ENCODE measurements at regions not wholly inside any gene's neighbourhood (a gene's known extent, or its start where the extent isn't known, plus 50 kb on each side); places are given as distances from the start of the nearest gene placed in this dataset.
A peak's percentile ranks its signal among the peaks of the same experiment; 100 is the strongest.

DNA sequence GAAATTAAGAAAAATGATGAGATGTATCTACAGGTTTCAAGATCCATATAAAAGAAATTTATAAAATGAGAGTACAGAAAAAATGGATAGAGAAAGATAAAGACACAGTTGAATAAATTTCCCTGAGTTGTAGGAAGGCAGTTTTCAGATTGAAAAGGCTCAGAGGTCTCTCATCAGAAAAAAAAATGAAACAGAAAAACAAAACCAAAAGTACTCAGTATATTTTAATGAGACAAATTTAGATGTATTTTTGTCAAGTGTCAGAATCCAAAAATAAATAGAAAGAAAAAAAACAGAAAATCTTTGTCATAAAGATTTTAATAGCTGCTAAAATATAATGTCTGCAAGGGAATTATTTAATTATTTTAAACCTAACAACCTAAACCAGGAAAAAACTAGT, 520.5 kb downstream of the KCNJ3 start:
- Histone ChIP-seq H3K27ac (replicated peaks; ENCODE audit: low read length) (no peak overlapping the region), H2AFZ (ENCODE audit: low read length) (no peak overlapping the region), H2BK120ac (ENCODE audit: low read depth, low read length) (no peak overlapping the region), H3K4me1 (ENCODE audit: control insufficient read depth in 2 of 2, insufficient read depth in 1 of 2, low read depth in 1 of 2, low read length in 2 of 2) (no peaks in the 10 kb centered on the region), H3K79me1 (ENCODE audit: low read depth, low read length) (no peaks in the 10 kb centered on the region), H3K18ac (ENCODE audit: low read length) (no peak overlapping the region), H2BK15ac (ENCODE audit: low read length) (no peak overlapping the region), H3K27me3 (ENCODE audit: control insufficient read depth in 3 of 3, insufficient read depth in 3 of 3, low read depth in 1 of 3, low read length in 3 of 3) (no peaks in the 10 kb centered on the region), H4K8ac (ENCODE audit: low read depth, low read length) (no peak overlapping the region), H3K23ac (ENCODE audit: low read depth, low read length, poor library complexity) (no peak overlapping the region), H2AK5ac (ENCODE audit: low read depth, low read length) (no peak overlapping the region), H3K36me3 (replicated peaks in 1 of 2; ENCODE audit: control insufficient read depth in 2 of 2, insufficient read depth in 2 of 2, low read length in 2 of 2) (no peaks in the 10 kb centered on the region), H3K14ac (ENCODE audit: low read length) (no peak overlapping the region), H3K4me2 (ENCODE audit: insufficient read depth, low read length, poor library complexity, severe bottlenecking) (no peak overlapping the region), H3K4me3 (ENCODE audit: low read length in 2 of 2) (no peak overlapping the region), H3K9me3 (replicated peaks in 1 of 2; ENCODE audit: control insufficient read depth in 2 of 2, insufficient read depth in 1 of 2, low read depth in 1 of 2, low read length in 2 of 2) (no peaks in the 10 kb centered on the region), H2BK12ac (ENCODE audit: low read length) (no peak overlapping the region), H2BK5ac (ENCODE audit: low read length) (no peak overlapping the region), H4K91ac (ENCODE audit: low read depth, low read length, poor library complexity) (no peak overlapping the region), H3K9ac (ENCODE audit: low read depth, low read length, poor library complexity) (no peak overlapping the region), H3K4ac (ENCODE audit: low read length) (no peak overlapping the region)
- no peak for DNase-seq (ENCODE audit: low spot score)

DNA sequence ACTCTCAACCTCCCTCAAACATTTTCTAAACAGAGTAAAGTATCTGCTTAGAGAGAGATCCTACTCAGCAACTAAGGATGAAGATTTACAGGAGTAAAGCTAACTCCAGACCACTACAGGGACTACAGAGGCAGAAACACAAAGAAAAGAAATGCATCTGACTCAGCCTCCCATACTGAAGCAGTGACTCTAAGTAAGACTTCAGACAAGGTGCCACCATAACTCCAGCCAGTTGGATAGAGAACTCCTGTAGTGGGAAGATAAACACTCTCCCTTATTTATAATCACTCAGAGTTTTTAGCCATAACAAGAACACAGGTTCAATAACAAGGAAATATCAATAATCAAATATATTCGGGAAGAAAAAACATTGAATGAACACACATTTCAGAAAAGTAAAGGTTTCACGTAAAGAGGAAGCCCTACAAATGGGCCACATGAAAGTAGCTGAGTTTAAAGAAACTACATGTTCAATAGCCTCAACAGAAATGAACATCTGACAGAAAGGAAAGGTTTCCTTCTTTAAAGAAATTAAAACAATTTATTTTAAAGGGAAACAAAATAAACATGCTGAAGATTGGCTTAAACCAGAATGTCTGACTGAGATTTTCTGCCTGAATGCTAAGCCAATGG, 519.9 kb downstream of the KCNJ3 start:
- no peak overlapping the region for H3K4ac ChIP-seq (ENCODE audit: low read length)
- H3K36me3 ChIP-seq (replicated peaks in 1 of 2; ENCODE audit: control insufficient read depth in 2 of 2, insufficient read depth in 2 of 2, low read length in 2 of 2): no peaks in the 10 kb centered on the region
- H2AFZ ChIP-seq (ENCODE audit: low read length): peak overlapping the region; percentile 3
- H3K79me1 ChIP-seq (ENCODE audit: low read depth, low read length): no peaks in the 10 kb centered on the region
- no peaks in the 10 kb centered on the region for H3K27me3 ChIP-seq (ENCODE audit: control insufficient read depth in 3 of 3, insufficient read depth in 3 of 3, low read depth in 1 of 3, low read length in 3 of 3)
- no peak overlapping the region for H4K91ac ChIP-seq (ENCODE audit: low read depth, low read length, poor library complexity)
- DNase-seq (ENCODE audit: low spot score): no peak
- no peak overlapping the region for H2BK12ac ChIP-seq (ENCODE audit: low read length)
- H4K8ac ChIP-seq (ENCODE audit: low read depth, low read length): no peak overlapping the region
- H3K9me3 ChIP-seq (replicated peaks in 1 of 2; ENCODE audit: control insufficient read depth in 2 of 2, insufficient read depth in 1 of 2, low read depth in 1 of 2, low read length in 2 of 2): no peaks in the 10 kb centered on the region
- H3K27ac ChIP-seq (replicated peaks; ENCODE audit: low read length): no peak overlapping the region
- H3K14ac ChIP-seq (ENCODE audit: low read length): no peak overlapping the region
- H3K9ac ChIP-seq (ENCODE audit: low read depth, low read length, poor library complexity): no peak overlapping the region
- no peak overlapping the region for H3K18ac ChIP-seq (ENCODE audit: low read length)
- no peaks in the 10 kb centered on the region for H3K4me1 ChIP-seq (ENCODE audit: control insufficient read depth in 2 of 2, insufficient read depth in 1 of 2, low read depth in 1 of 2, low read length in 2 of 2)
- H2AK5ac ChIP-seq (ENCODE audit: low read depth, low read length): no peak overlapping the region
- no peak overlapping the region for H3K4me3 ChIP-seq (ENCODE audit: low read length in 2 of 2)
- no peak overlapping the region for H2BK120ac ChIP-seq (ENCODE audit: low read depth, low read length)
- H3K23ac ChIP-seq (ENCODE audit: low read depth, low read length, poor library complexity): no peak overlapping the region
- H3K4me2 ChIP-seq (ENCODE audit: insufficient read depth, low read length, poor library complexity, severe bottlenecking): no peak overlapping the region
- H2BK15ac ChIP-seq (ENCODE audit: low read length): no peak overlapping the region
- WGBS, 2 donors (ENCODE audit: extremely low coverage in 2 of 2, insufficient read length in 2 of 2, insufficient replicate concordance in 1 of 2): no CpG with 5 or more reads among the region's 2 CpGs
- no peak overlapping the region for H2BK5ac ChIP-seq (ENCODE audit: low read length)

DNA sequence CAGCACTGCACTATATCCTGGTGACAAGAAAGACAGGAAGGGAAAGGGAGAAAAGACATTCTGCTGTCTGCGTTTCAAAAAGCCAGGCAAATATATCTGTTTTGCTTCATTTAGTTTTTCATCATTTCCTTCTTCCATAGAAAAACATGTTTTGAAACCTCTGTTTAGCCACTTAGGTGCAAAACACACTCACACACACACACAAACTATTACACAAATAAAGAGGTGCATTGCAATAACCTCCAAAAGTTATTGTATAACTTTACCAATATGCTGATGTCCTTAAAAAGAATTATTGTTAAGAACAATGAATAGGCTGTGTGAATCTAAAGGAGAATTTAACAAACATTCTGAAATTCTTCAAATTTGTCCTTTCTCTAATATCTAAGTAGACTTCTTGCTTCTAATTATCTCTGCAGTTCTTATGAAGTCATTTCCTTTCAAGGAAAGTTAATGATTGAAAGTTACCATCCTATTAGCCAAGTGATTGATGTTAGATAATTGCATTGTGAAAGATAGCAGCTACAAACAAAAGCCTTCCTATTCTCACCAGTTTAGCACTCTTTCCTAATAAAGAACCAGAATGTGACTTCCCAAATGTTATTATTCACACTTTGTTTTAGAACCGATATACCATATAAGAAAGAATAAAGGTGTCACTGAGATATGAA, 516.7 kb downstream of the KCNJ3 start:
- Histone ChIP-seq H2AK5ac (ENCODE audit: low read depth, low read length) (no peak overlapping the region), H3K4me1 (ENCODE audit: control insufficient read depth in 2 of 2, insufficient read depth in 1 of 2, low read depth in 1 of 2, low read length in 2 of 2) (no peaks in the 10 kb centered on the region), H3K79me1 (ENCODE audit: low read depth, low read length) (no peaks in the 10 kb centered on the region), H3K36me3 (replicated peaks in 1 of 2; ENCODE audit: control insufficient read depth in 2 of 2, insufficient read depth in 2 of 2, low read length in 2 of 2) (no peaks in the 10 kb centered on the region), H3K9me3 (replicated peaks in 1 of 2; ENCODE audit: control insufficient read depth in 2 of 2, insufficient read depth in 1 of 2, low read depth in 1 of 2, low read length in 2 of 2) (no peaks in the 10 kb centered on the region), H3K14ac (ENCODE audit: low read length) (no peak overlapping the region), H2BK15ac (ENCODE audit: low read length) (no peak overlapping the region), H2BK120ac (ENCODE audit: low read depth, low read length) (no peak overlapping the region), H3K27ac (replicated peaks; ENCODE audit: low read length) (no peak overlapping the region), H4K8ac (ENCODE audit: low read depth, low read length) (no peak overlapping the region), H3K4ac (ENCODE audit: low read length) (no peak overlapping the region), H3K23ac (ENCODE audit: low read depth, low read length, poor library complexity) (no peak overlapping the region), H2BK5ac (ENCODE audit: low read length) (no peak overlapping the region), H3K4me3 (ENCODE audit: low read length in 2 of 2) (no peak overlapping the region), H3K18ac (ENCODE audit: low read length) (no peak overlapping the region), H3K9ac (ENCODE audit: low read depth, low read length, poor library complexity) (no peak overlapping the region), H3K27me3 (ENCODE audit: control insufficient read depth in 3 of 3, insufficient read depth in 3 of 3, low read depth in 1 of 3, low read length in 3 of 3) (no peaks in the 10 kb centered on the region), H2BK12ac (ENCODE audit: low read length) (no peak overlapping the region), H3K4me2 (ENCODE audit: insufficient read depth, low read length, poor library complexity, severe bottlenecking) (no peak overlapping the region), H4K91ac (ENCODE audit: low read depth, low read length, poor library complexity) (no peak overlapping the region), H2AFZ (ENCODE audit: low read length) (no peak overlapping the region)
- WGBS, 2 donors (ENCODE audit: extremely low coverage in 2 of 2, insufficient read length in 2 of 2, insufficient replicate concordance in 1 of 2): no CpG with 5 or more reads among the region's 2 CpGs
- DNase-seq (ENCODE audit: low spot score): no peak

DNA sequence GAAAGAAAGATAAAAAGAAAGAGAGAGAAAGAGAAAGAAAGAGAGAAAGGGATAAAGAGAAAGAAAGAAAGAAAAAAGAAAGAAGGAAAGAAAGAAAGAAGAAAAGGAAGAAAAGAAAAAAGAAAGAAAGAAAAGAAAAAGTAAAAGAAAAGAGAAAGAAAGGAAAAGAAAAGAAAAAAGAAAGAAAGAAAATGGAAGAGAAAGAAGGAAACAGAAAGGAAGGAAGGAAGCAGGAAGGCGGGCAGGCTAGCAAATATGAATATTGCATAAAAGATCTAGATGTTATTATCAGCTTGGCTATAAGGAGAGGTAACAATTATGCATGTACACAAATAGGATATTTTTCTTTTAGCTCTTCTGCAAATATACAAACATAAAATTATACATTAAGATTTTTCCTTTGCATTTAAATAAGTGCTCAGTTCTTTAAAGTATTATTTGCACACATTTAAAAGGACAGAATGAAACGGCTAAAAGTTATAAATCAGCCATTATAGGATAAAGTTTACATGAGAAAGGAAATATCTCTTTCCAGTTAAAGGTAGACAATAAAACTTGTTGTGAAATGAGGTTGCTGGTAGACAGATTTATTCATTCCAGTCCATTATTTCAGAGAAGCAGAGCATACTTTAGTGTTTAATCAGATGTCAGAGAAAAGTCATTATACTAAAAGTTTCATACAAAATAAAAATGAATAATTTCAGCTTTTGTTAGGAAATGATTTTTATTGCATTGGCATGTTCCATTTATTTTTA, 511.4 kb downstream of the KCNJ3 start:
- H3K79me1 ChIP-seq (ENCODE audit: low read depth, low read length): no peaks in the 10 kb centered on the region
- no peak overlapping the region for H3K14ac ChIP-seq (ENCODE audit: low read length)
- H3K9ac ChIP-seq (ENCODE audit: low read depth, low read length, poor library complexity): no peak overlapping the region
- H3K4me1 ChIP-seq (ENCODE audit: control insufficient read depth in 2 of 2, insufficient read depth in 1 of 2, low read depth in 1 of 2, low read length in 2 of 2): no peaks in the 10 kb centered on the region
- no peak overlapping the region for H2AFZ ChIP-seq (ENCODE audit: low read length)
- no peak overlapping the region for H4K8ac ChIP-seq (ENCODE audit: low read depth, low read length)
- no peak overlapping the region for H3K18ac ChIP-seq (ENCODE audit: low read length)
- no peaks in the 10 kb centered on the region for H3K27me3 ChIP-seq (ENCODE audit: control insufficient read depth in 3 of 3, insufficient read depth in 3 of 3, low read depth in 1 of 3, low read length in 3 of 3)
- no peak overlapping the region for H2BK15ac ChIP-seq (ENCODE audit: low read length)
- no peak overlapping the region for H3K23ac ChIP-seq (ENCODE audit: low read depth, low read length, poor library complexity)
- no peak overlapping the region for H4K91ac ChIP-seq (ENCODE audit: low read depth, low read length, poor library complexity)
- no peak overlapping the region for H3K4me3 ChIP-seq (ENCODE audit: low read length in 2 of 2)
- H2AK5ac ChIP-seq (ENCODE audit: low read depth, low read length): no peak overlapping the region
- H3K36me3 ChIP-seq (replicated peaks in 1 of 2; ENCODE audit: control insufficient read depth in 2 of 2, insufficient read depth in 2 of 2, low read length in 2 of 2): no peaks in the 10 kb centered on the region
- no peak for DNase-seq (ENCODE audit: low spot score)
- no peak overlapping the region for H3K27ac ChIP-seq (replicated peaks; ENCODE audit: low read length)
- no CpG with 5 or more reads among the region's 2 CpGs for WGBS, 2 donors (ENCODE audit: extremely low coverage in 2 of 2, insufficient read length in 2 of 2, insufficient replicate concordance in 1 of 2)
- H3K4me2 ChIP-seq (ENCODE audit: insufficient read depth, low read length, poor library complexity, severe bottlenecking): no peak overlapping the region
- no peak overlapping the region for H3K4ac ChIP-seq (ENCODE audit: low read length)
- H2BK120ac ChIP-seq (ENCODE audit: low read depth, low read length): no peak overlapping the region
- H2BK12ac ChIP-seq (ENCODE audit: low read length): no peak overlapping the region
- H3K9me3 ChIP-seq (replicated peaks in 1 of 2; ENCODE audit: control insufficient read depth in 2 of 2, insufficient read depth in 1 of 2, low read depth in 1 of 2, low read length in 2 of 2): no peaks in the 10 kb centered on the region
- no peak overlapping the region for H2BK5ac ChIP-seq (ENCODE audit: low read length)

Measured in neuronal stem cell (in vitro differentiated cells).